ENCODE measurements at regions not wholly inside any gene's neighbourhood (a gene's known extent, or its start where the extent isn't known, plus 50 kb on each side); places are given as distances from the start of the nearest gene placed in this dataset.

GRCh38 chr5:110027527-110028322, 338.0 kb downstream of the MAN2A1 start:
- no peaks in the 10 kb centered on the region for H3K36me3 ChIP-seq (ENCODE audit: control insufficient read depth in 2 of 2, extremely low read depth in 1 of 2, insufficient read depth in 2 of 2, low read length in 2 of 2)

More at GRCh38 chr5:110027527-110028322, 338.0 kb downstream of the MAN2A1 start:
- no peak overlapping the region for H3K27ac ChIP-seq (ENCODE audit: insufficient read depth, low read depth, low read length)
- dilution Hi-C loops (cut with MboI; ENCODE audit: extremely low pct_ligation_motif_present, low sequenced_read_pairs) = no loop called here
- no peak for FAIRE-seq
- no peaks in the 10 kb centered on the region for H3K79me2 ChIP-seq (ENCODE audit: control insufficient read depth, insufficient read depth, low read length)
- H3K27me3 ChIP-seq (ENCODE audit: control insufficient read depth in 2 of 2, insufficient read depth in 2 of 2, low read length in 2 of 2) = no peaks in the 10 kb centered on the region
- intact Hi-C loops (cut with micrococcal nuclease) = no loop called here
- no peak overlapping the region for H3K9ac ChIP-seq (replicated peaks; ENCODE audit: extremely low read depth, insufficient read depth, low read length)
- H3K4me3 ChIP-seq (replicated peaks in 1 of 3; ENCODE audit: insufficient read depth in 1 of 3, low read depth in 1 of 3, low read length in 3 of 3) = no peak overlapping the region
- no peak for DNase-seq (ENCODE audit: low read depth, low spot score)
- H3K4me1 ChIP-seq (ENCODE audit: control insufficient read depth, extremely low read depth, insufficient read depth, low read length) = no peaks in the 10 kb centered on the region
- H2AFZ ChIP-seq (ENCODE audit: low read depth, low read length) = no peak overlapping the region
- H3K9me3 ChIP-seq (replicated peaks; ENCODE audit: control insufficient read depth, insufficient read depth, low read length) = no peaks in the 10 kb centered on the region
- no peaks in the 10 kb centered on the region for H3K9me1 ChIP-seq (replicated peaks; ENCODE audit: control insufficient read depth, extremely low read depth, insufficient read depth, low read length)
- ChIA-PET POLR2A (no interaction called here), CTCF (no interaction called here)
- no TSS peak for BruUV-seq (replicated peaks)
- H4K20me1 ChIP-seq (replicated peaks; ENCODE audit: control insufficient read depth, extremely low read depth, insufficient read depth, low read length) = no peaks in the 10 kb centered on the region
- no peak overlapping the region for H3K4me2 ChIP-seq (ENCODE audit: insufficient read depth, low read length)
- TF ChIP-seq POLR2AphosphoS5 (IDR thresholded peaks at IDR 0.05; ENCODE audit: insufficient read depth, low read depth, low read length) (no peak), CTCF (IDR thresholded peaks at IDR 0.05; ENCODE audit: extremely low read depth in 1 of 2, insufficient read depth in 1 of 2, low read depth in 1 of 2, low read length in 2 of 2) (no peak), FOS (IDR thresholded peaks at IDR 0.05; ENCODE audit: borderline replicate concordance, insufficient read depth, low read length) (no peak), POLR2A (IDR thresholded peaks at IDR 0.05; ENCODE audit: low read depth, low read length) (no peak), GATA2 (IDR thresholded peaks at IDR 0.05; ENCODE audit: insufficient read depth, insufficient read length, low read depth, low read length) (no peak), JUN (IDR thresholded peaks at IDR 0.05; ENCODE audit: borderline replicate concordance, insufficient read depth, insufficient read length, low read depth) (no peak), EZH2 (IDR thresholded peaks at IDR 0.05; ENCODE audit: borderline replicate concordance, low read depth, low read length, severe bottlenecking) (no peak), MYC (IDR thresholded peaks at IDR 0.05; ENCODE audit: low read depth, low read length) (no peak)
- TF ChIP-seq, protein P1, sequence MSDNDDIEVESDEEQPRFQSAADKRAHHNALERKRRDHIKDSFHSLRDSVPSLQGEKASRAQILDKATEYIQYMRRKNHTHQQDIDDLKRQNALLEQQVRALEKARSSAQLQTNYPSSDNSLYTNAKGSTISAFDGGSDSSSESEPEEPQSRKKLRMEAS (IDR thresholded peaks at IDR 0.05; ENCODE audit: insufficient read depth, insufficient read length) = no peak

Measured in endothelial cell of umbilical vein (primary cell).